ENCODE measurements at regions not wholly inside any gene's neighbourhood (a gene's known extent, or its start where the extent isn't known, plus 50 kb on each side); places are given as distances from the start of the nearest gene placed in this dataset.

GRCh38 chr9:71498691-71499090 is 269.6 kb downstream of the CEMIP2 start:
- H3K4me1 ChIP-seq (ENCODE audit: control insufficient read depth, low read length): no peaks in the 10 kb centered on the region
- no peaks in the 10 kb centered on the region for H3F3A ChIP-seq (ENCODE audit: control insufficient read depth, insufficient read depth)
- no peaks in the 10 kb centered on the region for H3K79me2 ChIP-seq (ENCODE audit: control insufficient read depth, low read length)
- H3K27me3 ChIP-seq (ENCODE audit: control insufficient read depth, low read length): no peaks in the 10 kb centered on the region
- H3K4me2 ChIP-seq (ENCODE audit: low read length): no peak overlapping the region
- no peak overlapping the region for H3K4me3 ChIP-seq (ENCODE audit: low read length)
- no peaks in the 10 kb centered on the region for H4K20me1 ChIP-seq (ENCODE audit: control insufficient read depth, insufficient read depth, low read depth, low read length)
- H3K27ac ChIP-seq (ENCODE audit: low read depth, low read length): no peak overlapping the region
- H3K9me3 ChIP-seq (ENCODE audit: control insufficient read depth, insufficient read depth, low read length): no peaks in the 10 kb centered on the region
- no peaks in the 10 kb centered on the region for H3K9me2 ChIP-seq (replicated peaks; ENCODE audit: control insufficient read depth, low read length)
- TF ChIP-seq CTCF (IDR thresholded peaks at IDR 0.05; ENCODE audit: low read depth, low read length, poor library complexity, severe bottlenecking) (no peak), EZH2phosphoT487 (IDR thresholded peaks at IDR 0.05; ENCODE audit: borderline replicate concordance, low read length) (no peak)
- H3K36me3 ChIP-seq (ENCODE audit: control insufficient read depth, low read length): no peaks in the 10 kb centered on the region

GRCh38 chr9:71490810-71491209 is 277.5 kb downstream of the CEMIP2 start:
- Histone ChIP-seq H4K20me1 (ENCODE audit: control insufficient read depth, insufficient read depth, low read depth, low read length) (no peaks in the 10 kb centered on the region), H3F3A (ENCODE audit: control insufficient read depth, insufficient read depth) (no peaks in the 10 kb centered on the region), H3K4me2 (ENCODE audit: low read length) (no peak overlapping the region), H3K79me2 (ENCODE audit: control insufficient read depth, low read length) (no peaks in the 10 kb centered on the region), H3K4me3 (ENCODE audit: low read length) (no peak overlapping the region), H3K4me1 (ENCODE audit: control insufficient read depth, low read length) (no peaks in the 10 kb centered on the region), H3K9me2 (replicated peaks; ENCODE audit: control insufficient read depth, low read length) (no peaks in the 10 kb centered on the region), H3K27me3 (ENCODE audit: control insufficient read depth, low read length) (peaks cover 11% of the 10 kb centered on the region; the same call in 1 of the 2 replicates), H3K27ac (ENCODE audit: low read depth, low read length) (no peak overlapping the region), H3K36me3 (ENCODE audit: control insufficient read depth, low read length) (no peaks in the 10 kb centered on the region), H3K9me3 (ENCODE audit: control insufficient read depth, insufficient read depth, low read length) (no peaks in the 10 kb centered on the region)
- TF ChIP-seq EZH2phosphoT487 (IDR thresholded peaks at IDR 0.05; ENCODE audit: borderline replicate concordance, low read length) (no peak), CTCF (IDR thresholded peaks at IDR 0.05; ENCODE audit: low read depth, low read length, poor library complexity, severe bottlenecking) (no peak)

GRCh38 chr9:71487061-71487460 is 281.3 kb downstream of the CEMIP2 start:
- Histone ChIP-seq H3K36me3 (ENCODE audit: control insufficient read depth, low read length) (no peaks in the 10 kb centered on the region), H3K79me2 (ENCODE audit: control insufficient read depth, low read length) (no peaks in the 10 kb centered on the region), H3K4me3 (ENCODE audit: low read length) (no peak overlapping the region), H3K4me1 (ENCODE audit: control insufficient read depth, low read length) (no peaks in the 10 kb centered on the region), H3F3A (ENCODE audit: control insufficient read depth, insufficient read depth) (no peaks in the 10 kb centered on the region), H4K20me1 (ENCODE audit: control insufficient read depth, insufficient read depth, low read depth, low read length) (no peaks in the 10 kb centered on the region), H3K27me3 (ENCODE audit: control insufficient read depth, low read length) (peaks cover 7% of the 10 kb centered on the region; the same call in 1 of the 2 replicates), H3K9me3 (ENCODE audit: control insufficient read depth, insufficient read depth, low read length) (no peaks in the 10 kb centered on the region), H3K9me2 (replicated peaks; ENCODE audit: control insufficient read depth, low read length) (no peaks in the 10 kb centered on the region), H3K4me2 (ENCODE audit: low read length) (no peak overlapping the region), H3K27ac (ENCODE audit: low read depth, low read length) (no peak overlapping the region)
- no peak for TF ChIP-seq EZH2phosphoT487 (IDR thresholded peaks at IDR 0.05; ENCODE audit: borderline replicate concordance, low read length)

GRCh38 chr9:71485326-71485725 is 283.0 kb downstream of the CEMIP2 start:
- Histone ChIP-seq H3K27ac (ENCODE audit: low read depth, low read length) (no peak overlapping the region), H3K4me2 (ENCODE audit: low read length) (no peak overlapping the region), H4K20me1 (ENCODE audit: control insufficient read depth, insufficient read depth, low read depth, low read length) (no peaks in the 10 kb centered on the region), H3K9me2 (replicated peaks; ENCODE audit: control insufficient read depth, low read length) (no peaks in the 10 kb centered on the region), H3F3A (ENCODE audit: control insufficient read depth, insufficient read depth) (no peaks in the 10 kb centered on the region), H3K4me3 (ENCODE audit: low read length) (no peak overlapping the region), H3K27me3 (ENCODE audit: control insufficient read depth, low read length) (peaks cover 3% of the 10 kb centered on the region; the same call in 1 of the 2 replicates), H3K36me3 (ENCODE audit: control insufficient read depth, low read length) (no peaks in the 10 kb centered on the region), H3K9me3 (ENCODE audit: control insufficient read depth, insufficient read depth, low read length) (no peaks in the 10 kb centered on the region), H3K4me1 (ENCODE audit: control insufficient read depth, low read length) (no peaks in the 10 kb centered on the region), H3K79me2 (ENCODE audit: control insufficient read depth, low read length) (no peaks in the 10 kb centered on the region)
- TF ChIP-seq CTCF (IDR thresholded peaks at IDR 0.05; ENCODE audit: low read depth, low read length, poor library complexity, severe bottlenecking) (no peak), EZH2phosphoT487 (IDR thresholded peaks at IDR 0.05; ENCODE audit: borderline replicate concordance, low read length) (no peak)
